Lower leg skin (tissue), 4 donors: ENCODE measurements at regions not wholly inside any gene's neighbourhood (a gene's known extent, or its start where the extent isn't known, plus 50 kb on each side); places are given as distances from the start of the nearest gene placed in this dataset.
"Not testable (repeated sequence)": the region's sequence is repeated elsewhere in the genome, so short reads cannot be mapped to it uniquely, and the experiment has no call there.

ENCODE experiments used
- DNase-seq, 2 donors: peaks; one replicate each; pipeline ENCODE4 v3.0.0-alpha.2; 2019; ENCODE audit warnings: low spot score in 2 of 2
- H3K4me3 ChIP-seq: fragments of 200-600 bp; sonication (generic); 2 replicates; pipeline ENCODE4 v1.5.1; 2017; ENCODE audit warnings: mild to moderate bottlenecking, low read depth; ENCODE audit not compliant: poor library complexity, severe bottlenecking
- CTCF ChIP-seq, 3 donors: fragments of 450-650 bp; IDR thresholded peaks; one replicate each; pipeline ENCODE4 v1.5.1; 2016; ENCODE audit warnings: antibody characterized with exemption in 3 of 3, mild to moderate bottlenecking in 3 of 3, moderate library complexity in 2 of 3
- POLR2A ChIP-seq, 2 donors: fragments of 450-650 bp; IDR thresholded peaks; one replicate each; pipeline ENCODE4 v1.6.1; 2016 to 2017; ENCODE audit warnings: antibody characterized with exemption in 2 of 2, mild to moderate bottlenecking in 1 of 2, moderate library complexity in 1 of 2
- WGBS, 2 donors: methylation state at CpG; one replicate each; pipeline ENCODE4 v1.1.5; 2018; 5-methylcytosine and 5-hydroxymethylcytosine counted together
- intact Hi-C: fragments of 100-400 bp; cut with DNase I; formaldehyde crosslinking; loops from one replicate; pipeline ENCODE4 v1.15.0; 2023; ENCODE audit warnings: low total_unique reads

GRCh38 chrX:40872351-40872750, 137.0 kb upstream of the MED14 start:
- no peak for DNase-seq
- no peak overlapping the region for H3K4me3 ChIP-seq
- TF ChIP-seq CTCF (IDR thresholded peaks at IDR 0.05) = no peak
- 95 to 100% methylated on average over 1 of the region's 1 CpG for WGBS, 2 donors
- intact Hi-C loops = no loop called here

GRCh38 chrX:40875476-40875875, 140.1 kb upstream of the MED14 start:
- intact Hi-C loops = no loop called here
- whole genome bisulfite sequencing, 2 donors = 65 to 72% methylated on average over 3 of the region's 3 CpGs

GRCh38 chrX:40877887-40878286, 142.5 kb upstream of the MED14 start:
- H3K4me3 ChIP-seq = no peak overlapping the region
- TF ChIP-seq POLR2A (IDR thresholded peaks at IDR 0.05) (no peak), CTCF (IDR thresholded peaks at IDR 0.05) (no peak)
- intact Hi-C loops = no loop called here
- 14 to 41% methylated on average over 4 of the region's 4 CpGs for WGBS, 2 donors
- DNase-seq = no peak

More at GRCh38 chrX:40875476-40875875, 140.1 kb upstream of the MED14 start:
- no peak for DNase-seq
- no peak overlapping the region for H3K4me3 ChIP-seq
- TF ChIP-seq CTCF (IDR thresholded peaks at IDR 0.05) (no peak), POLR2A (IDR thresholded peaks at IDR 0.05) (no peak)

DNA sequence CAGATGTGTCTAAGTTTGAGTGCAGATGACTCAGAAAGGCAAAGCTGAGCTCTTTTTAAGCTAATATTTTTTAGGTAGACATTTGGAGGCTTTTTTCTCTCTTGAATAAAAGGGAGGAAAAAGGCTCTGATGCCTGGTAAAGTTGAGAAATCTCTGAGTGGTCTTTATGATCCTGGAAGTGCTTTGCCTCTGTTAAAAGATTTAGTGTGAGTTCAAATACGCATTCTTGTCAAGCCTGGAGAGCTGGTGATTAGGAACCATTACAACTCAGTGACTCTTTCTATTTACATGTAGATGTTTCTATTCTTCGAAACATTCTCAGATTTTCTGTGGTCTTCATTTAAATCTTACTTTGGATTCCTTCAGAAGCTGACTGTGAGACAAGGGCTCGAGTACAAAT, 143.4 kb upstream of the MED14 start:
- H3K4me3 ChIP-seq = no peak overlapping the region
- no peak for TF ChIP-seq CTCF (IDR thresholded peaks at IDR 0.05)
- TF ChIP-seq POLR2A (IDR thresholded peaks at IDR 0.05) = no peak
- no peak for DNase-seq
- 51 to 92% methylated on average over 3 of the region's 3 CpGs for WGBS, 2 donors
- intact Hi-C loops = no loop called here

DNA sequence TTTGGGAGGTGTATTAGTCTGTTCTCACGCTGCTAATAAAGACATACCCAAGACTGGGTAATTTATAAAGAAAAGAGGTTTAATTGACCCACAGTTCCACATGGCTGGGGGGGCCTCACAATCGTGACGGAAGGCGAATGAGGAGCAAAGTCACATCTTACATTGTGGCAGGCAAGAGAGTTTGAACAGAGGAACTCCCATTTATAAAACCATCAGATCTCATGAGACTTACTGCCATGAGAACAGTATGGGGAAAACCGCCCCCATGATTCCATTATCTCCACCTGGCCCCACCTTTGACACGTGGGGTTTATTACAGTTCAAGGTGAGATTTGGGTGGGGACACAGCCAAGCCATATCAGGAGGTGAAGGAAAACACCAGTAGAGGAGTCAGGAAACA, 143.8 kb upstream of the MED14 start:
- DNase-seq, intact Hi-C loops, H3K4me3 ChIP-seq: not testable (repeated sequence)
- 54 to 82% methylated on average over 6 of the region's 6 CpGs for whole genome bisulfite sequencing, 2 donors

DNA sequence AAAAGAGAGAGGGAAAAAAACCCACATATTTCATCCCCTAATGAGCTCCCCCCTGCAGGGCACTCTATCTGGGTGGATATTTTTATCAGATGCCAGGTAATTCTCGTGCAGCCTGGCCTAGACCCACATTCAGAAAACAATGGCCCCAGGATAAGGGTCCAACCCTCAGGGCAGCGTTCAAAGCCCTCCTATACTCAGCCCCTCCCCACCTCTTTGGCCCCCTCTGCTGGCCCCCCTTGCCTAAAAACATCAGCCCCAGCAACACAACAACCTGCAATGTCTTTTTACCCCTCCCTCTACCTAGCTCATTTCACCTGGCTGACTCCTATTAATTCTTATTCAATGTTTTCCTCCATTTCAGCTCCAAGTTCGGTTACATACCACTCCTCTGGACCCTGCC, 145.4 kb upstream of the MED14 start:
- intact Hi-C loops = no loop called here
- no peak for TF ChIP-seq CTCF (IDR thresholded peaks at IDR 0.05)
- TF ChIP-seq POLR2A (IDR thresholded peaks at IDR 0.05) = no peak
- DNase-seq = no peak
- 65 to 74% methylated on average over 3 of the region's 3 CpGs for WGBS, 2 donors
- no peak overlapping the region for H3K4me3 ChIP-seq
